HEK293 (cell line): ENCODE measurements at regions not wholly inside any gene's neighbourhood (a gene's known extent, or its start where the extent isn't known, plus 50 kb on each side); places are given as distances from the start of the nearest gene placed in this dataset.

Experiments
- CTCF ChIA-PET: fragments of 350-600 bp; formaldehyde crosslinking; extraction: SDS; loops from one replicate; lab custom pipeline; 2021; ENCODE audit warnings: antibody characterized with exemption; lab: Yijun Ruan, JAX
- POLR2A ChIA-PET: fragments of 300-600 bp; formaldehyde crosslinking; extraction: SDS; loops from one replicate; lab custom pipeline; 2020; ENCODE audit warnings: antibody characterized with exemption, inconsistent platforms; lab: Yijun Ruan, JAX
- H3K27ac ChIP-seq: fragments of 200-500 bp; sonication (Bioruptor generic); 2 replicates; pipeline ENCODE4 v1.5.1; 2014; ENCODE audit warnings: low read depth, low read length, control low read depth, inconsistent platforms; ENCODE audit errors: extremely low read depth
- H3K36me3 ChIP-seq, 2 experiments: fragments of 200-500 bp in 1 of 2; sonication (Bioruptor generic) in 1 of 2; 1 replicate in 1 of 2; 2 replicates in 1 of 2; pipeline ENCODE4 v1.5.1; 2014 to 2017; ENCODE audit warnings: inconsistent platforms in 2 of 2, low read length in 2 of 2; ENCODE audit not compliant: control insufficient read depth in 2 of 2, insufficient read depth in 1 of 2
- H3K4me1 ChIP-seq: fragments of 200-500 bp; sonication (Bioruptor generic); 2 replicates; pipeline ENCODE4 v1.5.1; 2014; ENCODE audit warnings: mild to moderate bottlenecking, low read length, inconsistent platforms; ENCODE audit not compliant: control insufficient read depth, insufficient read depth
- H3K4me3 ChIP-seq: 2 replicates; pipeline ENCODE4 v1.5.1; 2011; ENCODE audit warnings: low read depth, mild to moderate bottlenecking, control low read depth, low read length, moderate library complexity
- H3K9me3 ChIP-seq: fragments of 200-500 bp; sonication (Bioruptor generic); 2 replicates; pipeline ENCODE4 v1.5.1; 2014; ENCODE audit warnings: low read depth, low read length, inconsistent platforms; ENCODE audit not compliant: control insufficient read depth, insufficient read depth
- CTCF ChIP-seq: fragments of 450-650 bp; formaldehyde crosslinking; IDR thresholded peaks from 2 replicates; pipeline ENCODE4 v1.5.1; 2016; ENCODE audit warnings: missing biosample characterization, missing genetic modification characterization
- GLIS2 ChIP-seq: fragments of 450-650 bp; formaldehyde crosslinking; IDR thresholded peaks from 2 replicates; pipeline ENCODE4 v1.5.1; 2016; ENCODE audit warnings: missing biosample characterization, missing genetic modification characterization
- KLF10 ChIP-seq: fragments of 450-650 bp; IDR thresholded peaks from 2 replicates; pipeline ENCODE4 v1.5.1; 2018; ENCODE audit warnings: missing biosample characterization, mild to moderate bottlenecking, missing genetic modification characterization
- KLF7 ChIP-seq: fragments of 450-650 bp; formaldehyde crosslinking; IDR thresholded peaks from 2 replicates; pipeline ENCODE4 v1.5.1; 2016; ENCODE audit warnings: missing biosample characterization, missing genetic modification characterization, borderline replicate concordance
- PRDM10 ChIP-seq: fragments of 450-650 bp; formaldehyde crosslinking; IDR thresholded peaks from 2 replicates; pipeline ENCODE4 v1.5.1; 2016; ENCODE audit warnings: missing biosample characterization, missing genetic modification characterization
- ZBTB8A ChIP-seq: fragments of 450-650 bp; formaldehyde crosslinking; IDR thresholded peaks from 2 replicates; pipeline ENCODE4 v1.5.1; 2016; ENCODE audit warnings: missing biosample characterization, missing genetic modification characterization
- ZFHX2 ChIP-seq: fragments of 450-650 bp; formaldehyde crosslinking; conservative IDR thresholded peaks from 2 replicates; pipeline ENCODE4 v1.5.1; 2016; ENCODE audit warnings: missing biosample characterization, missing genetic modification characterization
- ZFP69B ChIP-seq: fragments of 450-650 bp; formaldehyde crosslinking; IDR thresholded peaks from 2 replicates; pipeline ENCODE4 v1.5.1; 2016; ENCODE audit warnings: missing biosample characterization, missing genetic modification characterization
- ZNF10 ChIP-seq: fragments of 450-650 bp; formaldehyde crosslinking; IDR thresholded peaks from 2 replicates; pipeline ENCODE4 v1.5.1; 2017; ENCODE audit warnings: missing biosample characterization, missing genetic modification characterization
- ZNF138 ChIP-seq: fragments of 450-650 bp; formaldehyde crosslinking; IDR thresholded peaks from 2 replicates; pipeline ENCODE4 v1.5.1; 2016; ENCODE audit warnings: missing biosample characterization, missing genetic modification characterization, borderline replicate concordance
- ZNF214 ChIP-seq: fragments of 450-650 bp; formaldehyde crosslinking; IDR thresholded peaks from 2 replicates; pipeline ENCODE4 v1.5.1; 2017; ENCODE audit warnings: missing biosample characterization, mild to moderate bottlenecking, missing genetic modification characterization, borderline replicate concordance
- ZNF23 ChIP-seq: fragments of 450-650 bp; formaldehyde crosslinking; IDR thresholded peaks from 2 replicates; pipeline ENCODE4 v1.5.1; 2016; ENCODE audit warnings: missing biosample characterization, missing genetic modification characterization, borderline replicate concordance
- ZNF248 ChIP-seq: fragments of 450-650 bp; formaldehyde crosslinking; IDR thresholded peaks from 2 replicates; pipeline ENCODE4 v1.5.1; 2017; ENCODE audit warnings: missing biosample characterization, missing genetic modification characterization
- ZNF280D ChIP-seq: fragments of 450-650 bp; formaldehyde crosslinking; IDR thresholded peaks from 2 replicates; pipeline ENCODE4 v1.5.1; 2016; ENCODE audit warnings: missing biosample characterization, missing genetic modification characterization
- ZNF341 ChIP-seq: fragments of 450-650 bp; formaldehyde crosslinking; IDR thresholded peaks from 2 replicates; pipeline ENCODE4; 2016; ENCODE audit warnings: low read depth, missing biosample characterization, missing genetic modification characterization
- ZNF48 ChIP-seq: fragments of 450-650 bp; formaldehyde crosslinking; IDR thresholded peaks from 2 replicates; pipeline ENCODE4 v1.5.1; 2016; ENCODE audit warnings: missing biosample characterization, missing genetic modification characterization
- ZNF560 ChIP-seq: fragments of 450-650 bp; formaldehyde crosslinking; IDR thresholded peaks from 2 replicates; pipeline ENCODE4 v1.5.1; 2017; ENCODE audit warnings: missing biosample characterization, missing genetic modification characterization, borderline replicate concordance
- ZNF585B ChIP-seq: fragments of 450-650 bp; formaldehyde crosslinking; IDR thresholded peaks from 2 replicates; pipeline ENCODE4 v1.5.1; 2016; ENCODE audit warnings: missing biosample characterization, missing genetic modification characterization
- ZNF670 ChIP-seq: fragments of 450-650 bp; formaldehyde crosslinking; IDR thresholded peaks from 2 replicates; pipeline ENCODE4 v1.5.1; 2016; ENCODE audit warnings: missing biosample characterization, missing genetic modification characterization, low read depth
- ZNF692 ChIP-seq: fragments of 450-650 bp; formaldehyde crosslinking; IDR thresholded peaks from 2 replicates; pipeline ENCODE4 v1.5.1; 2016; ENCODE audit warnings: missing biosample characterization, missing genetic modification characterization
- ZNF768 ChIP-seq: fragments of 450-650 bp; formaldehyde crosslinking; IDR thresholded peaks from 2 replicates; pipeline ENCODE4 v1.5.1; 2018; ENCODE audit warnings: missing biosample characterization, mild to moderate bottlenecking, missing genetic modification characterization
- ZNF776 ChIP-seq: fragments of 450-650 bp; formaldehyde crosslinking; IDR thresholded peaks from 2 replicates; pipeline ENCODE4 v1.5.0; 2017; ENCODE audit warnings: missing biosample characterization, missing genetic modification characterization, borderline replicate concordance
- ZNF785 ChIP-seq: fragments of 450-650 bp; formaldehyde crosslinking; IDR thresholded peaks from 2 replicates; pipeline ENCODE4 v1.5.1; 2016; ENCODE audit warnings: missing biosample characterization, missing genetic modification characterization
- ZSCAN16 ChIP-seq: fragments of 450-650 bp; formaldehyde crosslinking; IDR thresholded peaks from 2 replicates; pipeline ENCODE4 v1.5.1; 2016; ENCODE audit warnings: missing biosample characterization, missing genetic modification characterization
- ZSCAN18 ChIP-seq: fragments of 450-650 bp; formaldehyde crosslinking; IDR thresholded peaks from 2 replicates; pipeline ENCODE4 v1.5.1; 2016; ENCODE audit warnings: missing biosample characterization, missing genetic modification characterization

- Histone ChIP-seq H3K4me1 (no peaks in the 10 kb centered on the region), H3K4me3 (no peak overlapping the region), H3K36me3 (no peaks in the 10 kb centered on the region), H3K9me3 (no peaks in the 10 kb centered on the region), H3K27ac (no peak overlapping the region)
- TF ChIP-seq ZSCAN18 (tag by site-specific recombination) (no peak), ZNF248 (tag by site-specific recombination) (no peak), ZNF560 (no peak), ZBTB8A (tag by site-specific recombination) (no peak), ZNF585B (no peak), ZFP69B (tag by site-specific recombination) (no peak), ZFHX2 (tag by site-specific recombination) (no peak), ZNF785 (tag by site-specific recombination) (no peak), ZNF692 (no peak), ZNF670 (tag by site-specific recombination) (no peak), ZNF341 (no peak), KLF10 (tag by site-specific recombination) (no peak), ZSCAN16 (tag by site-specific recombination) (no peak), KLF7 (no peak), ZNF776 (tag by site-specific recombination) (no peak), GLIS2 (tag by site-specific recombination) (no peak), ZNF214 (tag by site-specific recombination) (no peak)
- POLR2A ChIA-PET = no interaction called here
- CTCF ChIA-PET = no interaction called here
Observed at GRCh38 chr6:74966712-74967111, 239.1 kb downstream of the COL12A1 start.

GRCh38 chr6:74964871-74965441 lies 240.9 kb downstream of the COL12A1 start:
- H3K4me3 ChIP-seq = no peak overlapping the region
- CTCF ChIA-PET = interaction anchor here (0.6 to 0.8 kb wide), 6 partner anchors 105 to 888 kb away, joined by 3 to 5 read pairs (median 4); no protein-coding TSS in a partner anchor

More at GRCh38 chr6:74964871-74965441, 240.9 kb downstream of the COL12A1 start:
- TF ChIP-seq ZNF23 (no peak), PRDM10 (tag by site-specific recombination) (no peak), ZNF248 (tag by site-specific recombination) (no peak), ZNF48 (no peak), ZNF768 (tag by site-specific recombination) (no peak), CTCF (tag by site-specific recombination) (no peak), ZNF10 (tag by site-specific recombination) (no peak), ZNF138 (no peak), ZNF280D (no peak)
- Histone ChIP-seq H3K36me3 (no peaks in the 10 kb centered on the region), H3K4me1 (no peaks in the 10 kb centered on the region), H3K9me3 (no peaks in the 10 kb centered on the region), H3K27ac (no peak overlapping the region)
- POLR2A ChIA-PET = no interaction called here
